Stimulated activated CD8-positive, alpha-beta memory T cell treated with anti-CD3 and anti-CD28 coated beads, Interleukin-7, amount 100 ng/mL, for 48 hours (primary cell): ENCODE measurements at regions not wholly inside any gene's neighbourhood (a gene's known extent, or its start where the extent isn't known, plus 50 kb on each side); places are given as distances from the start of the nearest gene placed in this dataset.

Experiments used
- DNase-seq, 2 donors: peaks; one replicate each; pipeline ENCODE4 v3.0.0-alpha.2; 2020; ENCODE audit warnings: low read depth in 1 of 2; ENCODE audit errors: extremely low read depth in 1 of 2

- DNase-seq = no peak
Observed at GRCh38 chr4:180866933-180867643, 1376.1 kb upstream of the TENM3 start.

- no peak for DNase-seq
Observed at GRCh38 chr4:180870623-180871022, 1372.6 kb upstream of the TENM3 start.

GRCh38 chr4:180898305-180898704 is 1344.9 kb upstream of the TENM3 start:
- no peak for DNase-seq

GRCh38 chr4:180900781-180901180 is 1342.4 kb upstream of the TENM3 start:
- no peak for DNase-seq

- DNase-seq = no peak
Observed at GRCh38 chr4:180909279-180909678, 1333.9 kb upstream of the TENM3 start.

- no peak for DNase-seq
Observed at GRCh38 chr4:180913750-180914149, 1329.5 kb upstream of the TENM3 start.

- DNase-seq = no peak
Observed at GRCh38 chr4:180923486-180923885, 1319.7 kb upstream of the TENM3 start.

- DNase-seq = no peak
Observed at GRCh38 chr4:180925805-180926204, 1317.4 kb upstream of the TENM3 start.

- no peak for DNase-seq
Observed at GRCh38 chr4:180926277-180926676, 1316.9 kb upstream of the TENM3 start.

GRCh38 chr4:180932370-180933001 is 1310.7 kb upstream of the TENM3 start:
- no peak for DNase-seq

- no peak for DNase-seq
Observed at GRCh38 chr4:180937083-180937482, 1306.1 kb upstream of the TENM3 start.

GRCh38 chr4:180940680-180941079 is 1302.5 kb upstream of the TENM3 start:
- no peak for DNase-seq

- no peak for DNase-seq
Observed at GRCh38 chr4:180942367-180942916, 1300.8 kb upstream of the TENM3 start.

- no peak for DNase-seq
Observed at GRCh38 chr4:180946188-180946587, 1297.0 kb upstream of the TENM3 start.

GRCh38 chr4:180947425-180947824 is 1295.8 kb upstream of the TENM3 start:
- DNase-seq = no peak

- no peak for DNase-seq
Observed at GRCh38 chr4:180949424-180950213, 1293.6 kb upstream of the TENM3 start.

GRCh38 chr4:180950377-180950776 is 1292.8 kb upstream of the TENM3 start:
- DNase-seq = no peak

GRCh38 chr4:180951312-180951711 is 1291.9 kb upstream of the TENM3 start:
- DNase-seq = no peak

GRCh38 chr4:180953572-180953971 is 1289.6 kb upstream of the TENM3 start:
- DNase-seq = no peak

- no peak for DNase-seq
Observed at GRCh38 chr4:180960743-180961401, 1282.3 kb upstream of the TENM3 start.

GRCh38 chr4:180962268-180962667 is 1280.9 kb upstream of the TENM3 start:
- DNase-seq = no peak
